ENCODE measurements at regions not wholly inside any gene's neighbourhood (a gene's known extent, or its start where the extent isn't known, plus 50 kb on each side); places are given as distances from the start of the nearest gene placed in this dataset.

DNA sequence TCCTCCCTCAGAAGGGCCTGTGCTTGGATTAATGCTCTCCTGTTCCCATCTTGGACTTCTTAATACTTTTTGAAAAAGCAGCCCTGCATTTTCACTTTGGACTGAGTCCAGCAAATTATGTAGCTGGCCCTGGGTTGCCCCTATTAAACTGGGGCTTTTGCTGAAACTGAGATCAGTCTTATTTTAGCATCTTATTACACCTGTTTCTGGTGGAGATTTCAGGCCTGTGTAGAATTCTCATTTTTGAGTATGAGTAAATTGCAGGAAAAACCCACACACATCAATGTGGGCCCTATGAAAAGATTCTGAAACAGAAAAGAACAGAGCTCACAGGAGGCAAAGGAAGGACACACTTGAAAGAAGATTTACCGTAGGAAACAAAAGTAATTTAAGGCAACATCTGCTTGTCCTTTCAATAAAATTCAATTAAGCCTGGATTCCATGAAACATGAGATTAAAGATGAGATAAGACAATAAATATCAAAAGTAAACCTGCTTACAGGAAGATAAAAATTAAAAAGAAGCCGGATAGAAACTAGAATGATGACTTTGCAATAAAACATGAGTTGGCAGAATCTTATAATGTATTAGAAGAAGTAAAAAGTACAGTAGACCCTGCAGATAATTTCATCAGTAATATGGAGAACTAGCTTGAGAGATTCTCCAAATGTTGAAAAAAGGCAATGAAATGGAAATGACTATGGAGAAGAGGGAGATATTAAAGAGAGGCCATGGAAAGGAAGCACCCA, 90.7 kb upstream of the GCFC2 start:
- DNase-seq (ENCODE audit: low read depth, low spot score) (no peak), ATAC-seq (no peak)
- ChIA-PET CTCF (no interaction called here), POLR2A (no interaction called here)
- H3K9me3 ChIP-seq (ENCODE audit: control insufficient read depth, insufficient read depth, low read depth, low read length), result no peaks in the 10 kb centered on the region
- BruUV-seq (replicated peaks), result no TSS peak
- H3K27ac ChIP-seq (ENCODE audit: low read length), result no peak overlapping the region
- H3K4me1 ChIP-seq (ENCODE audit: control insufficient read depth, insufficient read depth, low read length), result no peaks in the 10 kb centered on the region
- H3K27me3 ChIP-seq (ENCODE audit: control insufficient read depth, insufficient read depth, low read length), result no peaks in the 10 kb centered on the region
- TF ChIP-seq POLR2AphosphoS5 (IDR thresholded peaks at IDR 0.05; ENCODE audit: low read depth, low read length) (no peak), SIN3A (IDR thresholded peaks at IDR 0.05; ENCODE audit: borderline replicate concordance, insufficient read depth, low read depth, low read length) (no peak), TCF7L2 (IDR thresholded peaks at IDR 0.05; ENCODE audit: low read depth, low read length) (no peak), CTCF (IDR thresholded peaks at IDR 0.05) (no peak), REST (IDR thresholded peaks at IDR 0.05; ENCODE audit: insufficient read depth in 1 of 2, low read depth in 2 of 2, low read length in 1 of 2) (no peak)
- in situ Hi-C loops (cut with HindIII; ENCODE audit: low pct_unique_long_range_greater_than_20kb, low sequenced_read_pairs) (no loop called here), intact Hi-C loops (cut with micrococcal nuclease; ENCODE audit: unreplicated experiment) (no loop called here)
- no peaks in the 10 kb centered on the region for H3K36me3 ChIP-seq (ENCODE audit: control insufficient read depth, insufficient read depth, low read length)
- no peak overlapping the region for H3K4me3 ChIP-seq (ENCODE audit: low read depth in 2 of 2, low read length in 2 of 2)

GRCh38 chr2:75800456-75800855, 89.7 kb upstream of the GCFC2 start:
- no peak overlapping the region for H3K4me3 ChIP-seq (ENCODE audit: low read depth in 2 of 2, low read length in 2 of 2)
- no peaks in the 10 kb centered on the region for H3K9me3 ChIP-seq (ENCODE audit: control insufficient read depth, insufficient read depth, low read depth, low read length)
- TF ChIP-seq SIN3A (IDR thresholded peaks at IDR 0.05; ENCODE audit: borderline replicate concordance, insufficient read depth, low read depth, low read length), result no peak
- no peak for TF ChIP-seq TCF7L2 (IDR thresholded peaks at IDR 0.05; ENCODE audit: low read depth, low read length)
- no peak for TF ChIP-seq POLR2AphosphoS5 (IDR thresholded peaks at IDR 0.05; ENCODE audit: low read depth, low read length)
- no peak for TF ChIP-seq CTCF (IDR thresholded peaks at IDR 0.05)
- no peak for TF ChIP-seq REST (IDR thresholded peaks at IDR 0.05; ENCODE audit: insufficient read depth in 1 of 2, low read depth in 2 of 2, low read length in 1 of 2)
- H3K36me3 ChIP-seq (ENCODE audit: control insufficient read depth, insufficient read depth, low read length), result no peaks in the 10 kb centered on the region
- in situ Hi-C loops (cut with HindIII; ENCODE audit: low pct_unique_long_range_greater_than_20kb, low sequenced_read_pairs), result no loop called here
- intact Hi-C loops (cut with micrococcal nuclease; ENCODE audit: unreplicated experiment), result no loop called here
- POLR2A ChIA-PET, result no interaction called here
- H3K27me3 ChIP-seq (ENCODE audit: control insufficient read depth, insufficient read depth, low read length), result no peaks in the 10 kb centered on the region
- BruUV-seq (replicated peaks), result no TSS peak
- H3K4me1 ChIP-seq (ENCODE audit: control insufficient read depth, insufficient read depth, low read length), result no peaks in the 10 kb centered on the region
- CTCF ChIA-PET, result no interaction called here
- ATAC-seq (no peak), DNase-seq (ENCODE audit: low read depth, low spot score) (no peak)
- no peak overlapping the region for H3K27ac ChIP-seq (ENCODE audit: low read length)

Data from Panc1 (cell line).